IMR-90 (cell line): ENCODE measurements at regions not wholly inside any gene's neighbourhood (a gene's known extent, or its start where the extent isn't known, plus 50 kb on each side); places are given as distances from the start of the nearest gene placed in this dataset.

Source experiments
- ATAC-seq: fragments of 200-7000 bp; cut with Tn5 transposase; 2 replicates; pipeline ENCODE4 v1.9.1; 2020; ENCODE audit warnings: low read depth, mild to moderate bottlenecking, moderate library complexity
- BruUV-seq: library from RNA; stranded (reverse); fragments of 400-500 nt; replicated peaks from 2 replicates; lab custom pipeline; 2021; lab: Mats Ljungman, UMichigan
- CTCF ChIA-PET: fragments of 300-600 bp; formaldehyde crosslinking; extraction: SDS; loops from one replicate; lab custom pipeline; 2021; ENCODE audit warnings: antibody characterized with exemption; lab: Yijun Ruan, JAX
- POLR2A ChIA-PET: fragments of 300-600 bp; sonication (Branson Sonifier 250); formaldehyde crosslinking; loops from one replicate; lab custom pipeline; 2022; ENCODE audit warnings: antibody characterized with exemption; ENCODE audit not compliant: unreplicated experiment; lab: Charles Lee
- DNase-seq: peaks from one replicate; pipeline ENCODE4 v3.0.0; 2013
- H2AFZ ChIP-seq: replicated peaks from 2 replicates; pipeline ENCODE3; 2013; ENCODE audit warnings: low read length, mild to moderate bottlenecking; ENCODE audit not compliant: poor library complexity
- H2AK5ac ChIP-seq: 2 replicates; pipeline ENCODE4 v1.6.1; 2013; ENCODE audit warnings: low read depth, low read length, inconsistent platforms
- H2AK9ac ChIP-seq: replicated peaks from 2 replicates; pipeline ENCODE3; 2013; ENCODE audit warnings: mild to moderate bottlenecking, low read depth, low read length, moderate library complexity; ENCODE audit not compliant: poor library complexity
- H2BK120ac ChIP-seq: 2 replicates; pipeline ENCODE4 v1.6.1; 2013; ENCODE audit warnings: low read depth, low read length, inconsistent platforms
- H2BK15ac ChIP-seq: 3 replicates; pipeline ENCODE4 v1.6.1; 2013; ENCODE audit warnings: low read depth, low read length, inconsistent platforms
- H2BK20ac ChIP-seq: 2 replicates; pipeline ENCODE4 v1.6.1; 2013; ENCODE audit warnings: low read depth, mild to moderate bottlenecking, inconsistent platforms, low read length, moderate library complexity
- H2BK5ac ChIP-seq: 2 replicates; pipeline ENCODE4 v1.6.1; 2013; ENCODE audit warnings: mild to moderate bottlenecking, low read depth, low read length, inconsistent platforms; ENCODE audit not compliant: poor library complexity, severe bottlenecking
- H3K14ac ChIP-seq: replicated peaks from 2 replicates; pipeline ENCODE4 v1.6.1; 2013; ENCODE audit warnings: low read depth, low read length, inconsistent platforms
- H3K18ac ChIP-seq: 2 replicates; pipeline ENCODE4 v1.6.1; 2013; ENCODE audit warnings: low read depth, low read length, control low read depth
- H3K23ac ChIP-seq: 2 replicates; pipeline ENCODE4 v1.6.1; 2013; ENCODE audit warnings: low read depth, low read length, inconsistent platforms
- H3K27ac ChIP-seq: 2 replicates; pipeline ENCODE4 v1.5.1; 2013; ENCODE audit warnings: mild to moderate bottlenecking, control low read depth, low read length; ENCODE audit not compliant: insufficient read depth
- H3K27me3 ChIP-seq: 2 replicates; pipeline ENCODE4 v1.6.1; 2013; ENCODE audit warnings: low read length; ENCODE audit not compliant: control insufficient read depth, insufficient read depth
- H3K36me3 ChIP-seq: 2 replicates; pipeline ENCODE4 v1.6.1; 2013; ENCODE audit warnings: low read length, mixed read lengths; ENCODE audit not compliant: control insufficient read depth, insufficient read depth
- H3K4ac ChIP-seq: 2 replicates; pipeline ENCODE4 v1.6.1; 2013; ENCODE audit warnings: low read depth, low read length, inconsistent platforms
- H3K4me1 ChIP-seq: 2 replicates; pipeline ENCODE4 v1.6.1; 2013; ENCODE audit warnings: low read length, mixed read lengths; ENCODE audit not compliant: control insufficient read depth, insufficient read depth
- H3K4me2 ChIP-seq: 2 replicates; pipeline ENCODE4 v1.6.1; 2013; ENCODE audit warnings: low read depth, mild to moderate bottlenecking, control low read depth, low read length, moderate library complexity
- H3K4me3 ChIP-seq: 2 replicates; pipeline ENCODE4 v1.5.1; 2013; ENCODE audit warnings: low read depth, mild to moderate bottlenecking, control low read depth, low read length, moderate library complexity; ENCODE audit not compliant: insufficient read depth
- H3K56ac ChIP-seq: 2 replicates; pipeline ENCODE4 v1.6.1; 2013; ENCODE audit warnings: low read length, inconsistent platforms; ENCODE audit not compliant: insufficient read depth; ENCODE audit errors: extremely low read depth
- H3K79me1 ChIP-seq, 2 experiments: 2 replicates each; pipeline ENCODE4 v1.6.1; 2013; ENCODE audit warnings: low read length in 2 of 2, inconsistent platforms in 1 of 2, low read depth in 1 of 2
- H3K9ac ChIP-seq: 2 replicates; pipeline ENCODE4 v1.6.1; 2013; ENCODE audit warnings: low read depth, low read length, control low read depth
- H3K9me1 ChIP-seq: 2 replicates; pipeline ENCODE4 v1.6.1; 2013; ENCODE audit warnings: low read length, inconsistent platforms; ENCODE audit not compliant: insufficient read depth
- H3K9me3 ChIP-seq: 2 replicates; pipeline ENCODE4 v1.6.1; 2013; ENCODE audit warnings: low read length; ENCODE audit not compliant: control insufficient read depth, insufficient read depth
- H4K20me1 ChIP-seq: 2 replicates; pipeline ENCODE4 v1.6.1; 2013; ENCODE audit warnings: low read length, inconsistent platforms; ENCODE audit not compliant: insufficient read depth
- H4K5ac ChIP-seq: 2 replicates; pipeline ENCODE4 v1.6.1; 2013; ENCODE audit warnings: mild to moderate bottlenecking, low read depth, low read length, control low read depth
- H4K8ac ChIP-seq, 2 experiments: 2 replicates each; pipeline ENCODE4 v1.6.1; 2013; ENCODE audit warnings: low read depth in 2 of 2, low read length in 2 of 2, control low read depth in 1 of 2, inconsistent platforms in 1 of 2
- H4K91ac ChIP-seq: 2 replicates; pipeline ENCODE4 v1.6.1; 2013; ENCODE audit warnings: low read depth, low read length, inconsistent platforms; ENCODE audit not compliant: insufficient read depth
- CHD1 ChIP-seq: IDR thresholded peaks from 2 replicates; pipeline ENCODE4 v1.6.1; 2012; ENCODE audit warnings: low read depth, low read length, improper control_type of control experiment
- RCOR1 ChIP-seq: IDR thresholded peaks from 2 replicates; pipeline ENCODE4 v1.6.1; 2012; ENCODE audit warnings: mild to moderate bottlenecking, low read length, improper control_type of control experiment; ENCODE audit not compliant: insufficient replicate concordance
- RFX5 ChIP-seq: IDR thresholded peaks from 2 replicates; pipeline ENCODE4 v1.8.0; 2012; ENCODE audit warnings: low read depth, mild to moderate bottlenecking, low read length, moderate library complexity
- SMC3 ChIP-seq: fragments of 150-350 bp; IDR thresholded peaks from 2 replicates; pipeline ENCODE4 v1.6.1; 2016; ENCODE audit warnings: low read depth, mild to moderate bottlenecking, antibody characterized with exemption, low read length, moderate library complexity
- WGBS, 2 experiments: methylation state at CpG; one replicate each; pipeline versions ENCODE4 v1.1.5 to v1.1.7; 2013; ENCODE audit warnings: missing lambda C conversion rate in 2 of 2; ENCODE audit not compliant: insufficient read length in 1 of 2; ENCODE audit errors: extremely low coverage in 2 of 2; 5-methylcytosine and 5-hydroxymethylcytosine counted together
- dilution Hi-C: fragments of 300-500 bp; cut with HindIII; formaldehyde crosslinking; loops from one replicate; pipeline ENCODE4 v1.14.3; 2018; ENCODE audit warnings: low sequenced_read_pairs; ENCODE audit not compliant: unreplicated experiment
- in situ Hi-C: fragments of 300-500 bp; cut with MboI; formaldehyde crosslinking; loops from 3 replicates; pipeline ENCODE4 v1.14.3; 2019; ENCODE audit warnings: low sequenced_read_pairs, inconsistent platforms, mixed read lengths
- intact Hi-C: fragments of 100-400 bp; cut with micrococcal nuclease; formaldehyde crosslinking; loops from 2 replicates; pipeline ENCODE4 v1.10.0; 2022

DNA sequence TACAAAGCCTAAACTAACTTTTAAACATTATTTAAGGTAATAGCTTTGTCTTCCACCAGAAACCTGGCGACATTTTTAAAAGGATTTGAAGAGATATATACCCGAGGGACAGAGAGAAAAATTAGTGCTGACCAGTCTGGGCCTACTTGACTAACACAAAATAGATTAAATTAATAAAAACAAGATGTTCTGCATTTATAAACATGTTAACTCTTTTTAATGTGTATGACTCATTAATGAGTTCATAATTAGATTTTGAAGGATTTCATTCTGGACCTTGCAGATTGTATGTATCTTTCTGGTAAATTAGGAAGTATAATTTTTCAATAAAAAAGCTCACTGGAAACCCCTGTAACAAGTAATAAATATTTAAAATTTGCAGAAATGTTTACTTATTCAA is 459.1 kb upstream of the CDH9 start:
- Histone ChIP-seq H4K91ac (no peak overlapping the region), H3K18ac (no peak overlapping the region), H3K4me2 (no peak overlapping the region), H2AFZ (no peak overlapping the region), H2AK5ac (no peak overlapping the region), H2AK9ac (no peak overlapping the region), H3K9me3 (peaks cover 2% of the 10 kb centered on the region), H3K9me1 (no peaks in the 10 kb centered on the region), H3K56ac (no peak overlapping the region), H3K27ac (no peak overlapping the region), H3K4me3 (no peak overlapping the region), H3K9ac (no peak overlapping the region), H4K5ac (no peak overlapping the region), H3K79me1 (no peaks in the 10 kb centered on the region), H3K4ac (no peak overlapping the region), H2BK120ac (no peak overlapping the region), H3K23ac (no peak overlapping the region), H2BK5ac (no peak overlapping the region), H3K27me3 (no peaks in the 10 kb centered on the region), H4K20me1 (no peaks in the 10 kb centered on the region), H2BK15ac (no peak overlapping the region), H4K8ac (no peak overlapping the region), H3K14ac (no peak overlapping the region), H2BK20ac (no peak overlapping the region), H3K36me3 (no peaks in the 10 kb centered on the region), H3K4me1 (no peaks in the 10 kb centered on the region)
- ATAC-seq (no peak), DNase-seq (no peak)
- ChIA-PET POLR2A (no interaction called here), CTCF (no interaction called here)
- intact Hi-C loops (no loop called here), dilution Hi-C loops (no loop called here), in situ Hi-C loops (no loop called here)
- no peak for TF ChIP-seq CHD1
- TF ChIP-seq RCOR1 = no peak
- no peak for TF ChIP-seq RFX5
- no peak for TF ChIP-seq SMC3
- no CpG with 5 or more reads among the region's 2 CpGs for WGBS, 2 experiments
- no TSS peak for BruUV-seq
